Astrocyte (in vitro differentiated cells and primary cell): ENCODE measurements at regions not wholly inside any gene's neighbourhood (a gene's known extent, or its start where the extent isn't known, plus 50 kb on each side); places are given as distances from the start of the nearest gene placed in this dataset.

Experiments
- CTCF ChIP-seq: IDR thresholded peaks from 2 replicates; pipeline ENCODE4 v1.5.1; 2011; ENCODE audit warnings: low read depth, mild to moderate bottlenecking, inconsistent platforms, low read length, moderate library complexity; ENCODE audit not compliant: insufficient read depth
- EZH2 ChIP-seq: IDR thresholded peaks from 2 replicates; pipeline ENCODE4 v1.6.1; 2012; ENCODE audit warnings: mild to moderate bottlenecking, low read length, inconsistent platforms; ENCODE audit not compliant: insufficient read depth

GRCh38 chr22:49090061-49090852 lies 737.4 kb downstream of the BRD1 start:
- TF ChIP-seq EZH2 (no peak), CTCF (no peak)
